HG03045 (cell line): ENCODE measurements at regions not wholly inside any gene's neighbourhood (a gene's known extent, or its start where the extent isn't known, plus 50 kb on each side); places are given as distances from the start of the nearest gene placed in this dataset.

Experiments used
- ATAC-seq: cut with Tn5 transposase; IDR thresholded peaks from one replicate; pipeline ENCODE4 v1.9.1; 2021; ENCODE audit warnings: mild to moderate bottlenecking, moderate library complexity; ENCODE audit not compliant: unreplicated experiment

DNA sequence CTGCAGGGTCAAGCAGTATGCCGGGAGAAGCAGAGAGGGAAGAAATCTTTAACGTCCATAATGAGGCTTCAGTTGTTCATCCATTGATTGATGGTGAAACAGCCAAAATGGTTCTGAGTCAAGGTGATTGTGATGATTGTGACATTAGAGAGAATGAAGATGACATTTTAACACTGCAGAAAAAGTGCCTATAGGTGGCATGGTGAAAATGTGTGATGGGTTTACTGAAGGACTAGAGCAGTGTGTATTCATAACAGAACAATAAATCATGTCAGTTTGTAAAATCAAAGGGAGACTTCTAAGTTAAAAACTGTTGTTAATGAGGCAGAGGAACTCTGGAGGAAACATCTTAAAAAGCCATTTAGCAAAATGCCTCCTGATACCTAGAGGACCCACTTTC, 57.7 kb upstream of the CAND1 start:
- ATAC-seq, result no peak

DNA sequence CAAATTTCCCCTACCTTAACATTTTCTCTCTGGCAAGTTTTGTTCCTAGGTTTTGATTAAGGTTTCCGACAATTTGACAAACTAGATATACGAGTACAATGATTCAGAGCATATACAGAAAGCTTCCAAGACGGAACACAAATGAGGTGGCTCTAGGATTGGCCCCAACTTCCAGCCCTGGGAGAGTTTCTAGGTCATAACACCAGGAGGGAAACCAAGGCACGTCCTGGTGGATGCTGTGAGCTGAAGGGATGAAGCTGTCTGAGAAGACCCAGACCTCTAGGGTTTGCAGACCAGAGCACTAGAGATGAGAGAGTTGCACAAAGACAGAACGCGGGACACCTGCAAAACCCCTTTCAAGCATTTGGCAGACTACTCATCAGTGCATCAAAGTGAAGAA, 51.5 kb upstream of the CAND1 start:
- ATAC-seq, result no peak
